A673 (cell line): ENCODE measurements at regions not wholly inside any gene's neighbourhood (a gene's known extent, or its start where the extent isn't known, plus 50 kb on each side); places are given as distances from the start of the nearest gene placed in this dataset.

Source experiments
- BruUV-seq: library from RNA; stranded (reverse); fragments of 400-500 nt; replicated peaks from 2 replicates; lab custom pipeline; 2021; lab: Mats Ljungman, UMichigan
- CTCF ChIA-PET: fragments of 300-600 bp; sonication (Branson Sonifier 250); formaldehyde crosslinking; loops from one replicate; lab custom pipeline; 2022; ENCODE audit warnings: antibody characterized with exemption; lab: Charles Lee
- POLR2A ChIA-PET: fragments of 300-600 bp; sonication (Branson Sonifier 250); formaldehyde crosslinking; loops from one replicate; lab custom pipeline; 2022; ENCODE audit warnings: antibody characterized with exemption; ENCODE audit not compliant: low non-redundant PET; lab: Charles Lee
- DNase-seq: peaks from one replicate; pipeline ENCODE4 v3.0.0-alpha.2; 2015; ENCODE audit warnings: low spot score
- H3K27ac ChIP-seq: fragments of 200-600 bp; sonication (generic); 2 replicates; pipeline ENCODE4 v1.5.1; 2016; ENCODE audit warnings: mixed run types, low read depth, mild to moderate bottlenecking, mixed read lengths, antibody characterized with exemption, low read length; ENCODE audit not compliant: poor library complexity, severe bottlenecking
- H3K27me3 ChIP-seq: fragments of 200-600 bp; sonication (generic); replicated peaks from 2 replicates; pipeline ENCODE4 v1.6.1; 2017; ENCODE audit warnings: mixed run types, low read depth, mild to moderate bottlenecking, mixed read lengths, antibody characterized with exemption, low read length; ENCODE audit not compliant: insufficient read depth, poor library complexity
- H3K36me3 ChIP-seq: fragments of 200-600 bp; sonication (generic); 2 replicates; pipeline ENCODE4 v1.6.1; 2016; ENCODE audit warnings: mixed run types, mild to moderate bottlenecking, mixed read lengths, antibody characterized with exemption, low read length; ENCODE audit not compliant: insufficient read depth, poor library complexity, severe bottlenecking
- H3K4me1 ChIP-seq: fragments of 200-600 bp; sonication (generic); 2 replicates; pipeline ENCODE4 v1.6.1; 2017; ENCODE audit warnings: mixed run types, mild to moderate bottlenecking, mixed read lengths, antibody characterized with exemption, low read length; ENCODE audit not compliant: insufficient read depth, poor library complexity, severe bottlenecking
- H3K4me3 ChIP-seq: fragments of 200-600 bp; sonication (generic); 2 replicates; pipeline ENCODE4 v1.5.1; 2016; ENCODE audit warnings: low read depth, mixed run types, mild to moderate bottlenecking, mixed read lengths, low read length; ENCODE audit not compliant: poor library complexity, severe bottlenecking
- H3K9me3 ChIP-seq: fragments of 200-600 bp; sonication (generic); 2 replicates; pipeline ENCODE4 v1.6.1; 2016; ENCODE audit warnings: mixed run types, low read depth, mild to moderate bottlenecking, mixed read lengths, antibody characterized with exemption, low read length; ENCODE audit not compliant: poor library complexity, severe bottlenecking
- EZH2 ChIP-seq: fragments of 200-600 bp; sonication (generic); IDR thresholded peaks from 2 replicates; pipeline ENCODE4 v1.6.1; 2017; ENCODE audit warnings: borderline replicate concordance, low read depth, mild to moderate bottlenecking, mixed read lengths, antibody characterized with exemption, low read length; ENCODE audit not compliant: poor library complexity, severe bottlenecking
- intact Hi-C: fragments of 100-400 bp; cut with micrococcal nuclease; formaldehyde crosslinking; loops from one replicate; pipeline ENCODE4 v1.10.0; 2022; ENCODE audit not compliant: unreplicated experiment
- TF ChIP-seq, protein P1 (sequence below): fragments of 300-800, 200-600 bp; sonication (generic); conservative IDR thresholded peaks from 2 replicates; pipeline ENCODE4 v1.5.1; 2017; ENCODE audit warnings: low read depth, mild to moderate bottlenecking, antibody characterized with exemption, low read length, moderate library complexity, mixed read lengths

DNA sequence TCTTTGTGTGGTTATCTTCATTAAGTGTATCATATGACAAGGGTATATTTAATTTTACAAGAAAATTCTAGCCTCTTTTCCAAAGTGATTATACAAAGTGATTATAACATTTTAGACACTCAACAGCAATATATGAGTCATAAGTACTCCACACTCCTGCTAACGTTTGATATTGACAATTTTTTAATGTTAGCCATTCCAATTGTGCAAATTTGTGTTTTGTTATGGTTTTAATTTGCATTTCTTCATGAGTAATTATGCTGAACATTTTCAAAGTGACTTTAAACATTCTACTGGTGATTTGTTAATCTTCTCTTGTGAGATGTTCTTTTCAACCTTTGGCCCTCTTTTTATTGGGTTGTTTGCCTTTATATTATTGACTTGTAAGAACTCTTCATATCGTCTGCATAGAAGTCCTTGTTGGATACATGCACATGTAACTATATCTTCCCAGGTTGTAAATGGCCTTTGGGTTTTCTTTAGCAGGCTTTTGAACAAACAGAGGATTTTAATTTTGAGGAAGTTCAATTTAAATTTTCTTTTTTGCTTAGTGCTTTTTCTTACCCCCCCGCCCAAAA lies 771.6 kb upstream of the ZNF608 start:
- ChIA-PET CTCF (no interaction called here), POLR2A (no interaction called here)
- Histone ChIP-seq H3K36me3 (no peaks in the 10 kb centered on the region), H3K27me3 (no peaks in the 10 kb centered on the region), H3K9me3 (no peaks in the 10 kb centered on the region), H3K27ac (no peak overlapping the region), H3K4me1 (no peaks in the 10 kb centered on the region), H3K4me3 (no peak overlapping the region)
- intact Hi-C loops: no loop called here
- no TSS peak for BruUV-seq
- no peak for DNase-seq
- no peak for TF ChIP-seq EZH2
- TF ChIP-seq, protein P1, sequence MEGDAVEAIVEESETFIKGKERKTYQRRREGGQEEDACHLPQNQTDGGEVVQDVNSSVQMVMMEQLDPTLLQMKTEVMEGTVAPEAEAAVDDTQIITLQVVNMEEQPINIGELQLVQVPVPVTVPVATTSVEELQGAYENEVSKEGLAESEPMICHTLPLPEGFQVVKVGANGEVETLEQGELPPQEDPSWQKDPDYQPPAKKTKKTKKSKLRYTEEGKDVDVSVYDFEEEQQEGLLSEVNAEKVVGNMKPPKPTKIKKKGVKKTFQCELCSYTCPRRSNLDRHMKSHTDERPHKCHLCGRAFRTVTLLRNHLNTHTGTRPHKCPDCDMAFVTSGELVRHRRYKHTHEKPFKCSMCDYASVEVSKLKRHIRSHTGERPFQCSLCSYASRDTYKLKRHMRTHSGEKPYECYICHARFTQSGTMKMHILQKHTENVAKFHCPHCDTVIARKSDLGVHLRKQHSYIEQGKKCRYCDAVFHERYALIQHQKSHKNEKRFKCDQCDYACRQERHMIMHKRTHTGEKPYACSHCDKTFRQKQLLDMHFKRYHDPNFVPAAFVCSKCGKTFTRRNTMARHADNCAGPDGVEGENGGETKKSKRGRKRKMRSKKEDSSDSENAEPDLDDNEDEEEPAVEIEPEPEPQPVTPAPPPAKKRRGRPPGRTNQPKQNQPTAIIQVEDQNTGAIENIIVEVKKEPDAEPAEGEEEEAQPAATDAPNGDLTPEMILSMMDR: no peak

DNA sequence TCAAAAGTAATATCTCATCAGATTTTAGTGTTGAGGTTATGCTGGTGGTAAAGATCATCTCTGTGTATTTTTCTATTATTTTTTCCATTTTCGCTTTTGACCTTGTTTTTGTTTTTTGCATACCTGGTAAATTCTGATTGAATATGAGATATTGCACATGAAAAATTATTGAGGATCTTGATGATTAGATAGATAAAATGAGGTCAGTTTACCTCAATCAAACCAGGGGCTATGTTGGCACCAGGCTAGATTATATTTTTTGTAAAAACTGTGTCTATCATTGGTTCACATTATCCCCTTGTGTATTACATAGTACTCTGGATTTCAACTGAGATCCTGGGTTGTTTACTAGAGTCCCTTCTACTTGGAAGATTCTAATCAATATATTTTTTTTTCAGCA lies 774.9 kb upstream of the ZNF608 start:
- ChIA-PET CTCF (no interaction called here), POLR2A (no interaction called here)
- BruUV-seq: no TSS peak

DNA sequence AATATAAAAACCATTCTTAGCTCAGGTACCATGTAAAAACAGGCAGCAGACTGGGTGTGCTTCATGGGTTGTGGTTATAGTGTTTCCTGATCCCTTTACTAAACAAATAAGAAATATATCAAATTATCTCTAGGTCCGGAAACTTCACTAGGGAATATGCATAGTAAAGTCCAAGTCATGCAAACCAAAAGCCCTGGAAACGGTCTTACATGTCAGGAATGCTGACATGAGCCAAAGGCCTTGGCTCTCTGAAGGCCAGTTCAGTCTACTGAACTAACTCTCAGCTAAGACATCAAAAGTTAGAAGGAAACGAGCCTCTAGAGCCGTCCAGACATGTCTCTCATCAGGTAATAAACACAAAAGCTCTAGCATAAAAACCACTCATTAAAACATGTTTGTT lies 778.9 kb upstream of the ZNF608 start:
- no peaks in the 10 kb centered on the region for H3K9me3 ChIP-seq
- H3K36me3 ChIP-seq: no peaks in the 10 kb centered on the region
- BruUV-seq: no TSS peak
- intact Hi-C loops: no loop called here
- no peak overlapping the region for H3K4me3 ChIP-seq
- H3K27ac ChIP-seq: no peak overlapping the region
- POLR2A ChIA-PET: no interaction called here
- H3K27me3 ChIP-seq: peaks cover 12% of the 10 kb centered on the region
- no peaks in the 10 kb centered on the region for H3K4me1 ChIP-seq
- TF ChIP-seq, protein P1: no peak
- no peak for TF ChIP-seq EZH2
- CTCF ChIA-PET: no interaction called here
- DNase-seq: no peak

More for the DNA sequence above, 774.9 kb upstream of the ZNF608 start:
- Histone ChIP-seq H3K36me3 (no peaks in the 10 kb centered on the region), H3K4me3 (no peak overlapping the region), H3K9me3 (no peaks in the 10 kb centered on the region), H3K27me3 (no peaks in the 10 kb centered on the region), H3K4me1 (no peaks in the 10 kb centered on the region), H3K27ac (no peak overlapping the region)
- TF ChIP-seq EZH2: no peak
- TF ChIP-seq, protein P1: no peak
- intact Hi-C loops: no loop called here
- DNase-seq: no peak
